GM12891 (cell line): ENCODE measurements at regions not wholly inside any gene's neighbourhood (a gene's known extent, or its start where the extent isn't known, plus 50 kb on each side); places are given as distances from the start of the nearest gene placed in this dataset.

Experiments
- POLR2A ChIP-seq: IDR thresholded peaks from 2 replicates; pipeline ENCODE4 v1.6.1; 2011; ENCODE audit warnings: low read depth, low read length, control low read depth
- POLR2AphosphoS5 ChIP-seq: IDR thresholded peaks from 2 replicates; pipeline ENCODE4 v1.6.1; 2011; ENCODE audit warnings: low read depth, low read length, control low read depth

GRCh38 chr11:119991022-119991404 is 146.9 kb downstream of the TRIM29 start:
- no peak for TF ChIP-seq POLR2AphosphoS5
- no peak for TF ChIP-seq POLR2A
